Urinary bladder (tissue), 3 donors: ENCODE measurements at regions not wholly inside any gene's neighbourhood (a gene's known extent, or its start where the extent isn't known, plus 50 kb on each side); places are given as distances from the start of the nearest gene placed in this dataset.
"Not testable (repeated sequence)": the region's sequence is repeated elsewhere in the genome, so short reads cannot be mapped to it uniquely, and the experiment has no call there.

Experiments used
- DNase-seq: peaks from one replicate; pipeline ENCODE4 v3.0.0-alpha.2; 2015; ENCODE audit errors: extremely low spot score
- H3K27ac ChIP-seq: one replicate; pipeline ENCODE4 v1.5.1; 2013; ENCODE audit warnings: low read depth, mild to moderate bottlenecking, moderate library complexity
- H3K36me3 ChIP-seq: one replicate; pipeline ENCODE4 v1.6.1; 2013; ENCODE audit warnings: mild to moderate bottlenecking, moderate library complexity; ENCODE audit not compliant: insufficient read depth
- H3K4me1 ChIP-seq: one replicate; pipeline ENCODE4 v1.6.1; 2013; ENCODE audit warnings: mild to moderate bottlenecking, moderate library complexity; ENCODE audit not compliant: insufficient read depth
- H3K4me3 ChIP-seq: one replicate; pipeline ENCODE4 v1.5.1; 2013; ENCODE audit warnings: low read depth, low read length
- WGBS: extraction: QIAGEN DNeasy Blood & Tissue Kit; methylation state at CpG from one replicate; pipeline ENCODE4 v1.1.7; 2013; 5-methylcytosine and 5-hydroxymethylcytosine counted together
- donor health status: healthy with polysubstance abuse.
- donor health status: healthy.

GRCh38 chr2:116809109-116809508 lies 1005.4 kb upstream of the DDX18 start:
- no peaks in the 10 kb centered on the region for H3K36me3 ChIP-seq
- no peak overlapping the region for H3K27ac ChIP-seq
- H3K4me1 ChIP-seq = no peaks in the 10 kb centered on the region
- H3K4me3 ChIP-seq = no peak overlapping the region
- no peak for DNase-seq

GRCh38 chr2:116810071-116810470 lies 1004.4 kb upstream of the DDX18 start:
- WGBS = 77% methylated on average over 4 of the region's 4 CpGs
- DNase-seq = no peak
- H3K36me3 ChIP-seq = no peaks in the 10 kb centered on the region
- H3K4me3 ChIP-seq = no peak overlapping the region
- no peak overlapping the region for H3K27ac ChIP-seq
- no peaks in the 10 kb centered on the region for H3K4me1 ChIP-seq

GRCh38 chr2:116810645-116811044 lies 1003.8 kb upstream of the DDX18 start:
- WGBS = 81% methylated on average over 1 of the region's 1 CpG
- Histone ChIP-seq H3K27ac (no peak overlapping the region), H3K36me3 (no peaks in the 10 kb centered on the region), H3K4me1 (no peaks in the 10 kb centered on the region), H3K4me3 (no peak overlapping the region)
- no peak for DNase-seq

GRCh38 chr2:116819355-116819754 lies 995.1 kb upstream of the DDX18 start:
- Histone ChIP-seq H3K27ac (no peak overlapping the region), H3K4me1 (no peaks in the 10 kb centered on the region), H3K36me3 (no peaks in the 10 kb centered on the region), H3K4me3 (no peak overlapping the region)
- no peak for DNase-seq

- H3K4me1 ChIP-seq = no peaks in the 10 kb centered on the region
- no peak overlapping the region for H3K27ac ChIP-seq
- WGBS = 86% methylated on average over 1 of the region's 1 CpG
- no peak overlapping the region for H3K4me3 ChIP-seq
- no peaks in the 10 kb centered on the region for H3K36me3 ChIP-seq
- DNase-seq = no peak
Observed at GRCh38 chr2:116820986-116821385, 993.5 kb upstream of the DDX18 start.

- not testable (repeated sequence) for H3K36me3 ChIP-seq, H3K27ac ChIP-seq, H3K4me3 ChIP-seq, DNase-seq, H3K4me1 ChIP-seq
- 94% methylated on average over 16 of the region's 16 CpGs for WGBS
Observed at GRCh38 chr2:116829543-116829942, 984.9 kb upstream of the DDX18 start.

GRCh38 chr2:116832148-116832547 lies 982.3 kb upstream of the DDX18 start:
- WGBS = 89% methylated on average over 2 of the region's 2 CpGs
- H3K27ac ChIP-seq = no peak overlapping the region
- H3K36me3 ChIP-seq = no peaks in the 10 kb centered on the region
- no peaks in the 10 kb centered on the region for H3K4me1 ChIP-seq
- no peak for DNase-seq
- H3K4me3 ChIP-seq = no peak overlapping the region

GRCh38 chr2:116833052-116833451 lies 981.4 kb upstream of the DDX18 start:
- H3K36me3 ChIP-seq = no peaks in the 10 kb centered on the region
- WGBS = 87% methylated on average over 3 of the region's 3 CpGs

GRCh38 chr2:116842164-116842563 lies 972.3 kb upstream of the DDX18 start:
- no peak for DNase-seq
- Histone ChIP-seq H3K36me3 (no peaks in the 10 kb centered on the region), H3K4me1 (no peaks in the 10 kb centered on the region), H3K27ac (no peak overlapping the region), H3K4me3 (no peak overlapping the region)
- 85% methylated on average over 5 of the region's 5 CpGs for WGBS

More at GRCh38 chr2:116833052-116833451, 981.4 kb upstream of the DDX18 start:
- Histone ChIP-seq H3K27ac (no peak overlapping the region), H3K4me1 (no peaks in the 10 kb centered on the region), H3K4me3 (no peak overlapping the region)
- DNase-seq = no peak

GRCh38 chr2:116859708-116860107 lies 954.8 kb upstream of the DDX18 start:
- no peak overlapping the region for H3K4me3 ChIP-seq
- H3K27ac ChIP-seq = no peak overlapping the region
- no peaks in the 10 kb centered on the region for H3K36me3 ChIP-seq
- WGBS = 74% methylated on average over 4 of the region's 4 CpGs
- H3K4me1 ChIP-seq = no peaks in the 10 kb centered on the region
- no peak for DNase-seq

GRCh38 chr2:116874021-116874420 lies 940.5 kb upstream of the DDX18 start:
- Histone ChIP-seq H3K27ac (no peak overlapping the region), H3K4me1 (no peaks in the 10 kb centered on the region), H3K36me3 (no peaks in the 10 kb centered on the region), H3K4me3 (no peak overlapping the region)
- 86% methylated on average over 5 of the region's 5 CpGs for WGBS
- no peak for DNase-seq

GRCh38 chr2:116877274-116877673 lies 937.2 kb upstream of the DDX18 start:
- Histone ChIP-seq H3K27ac (no peak overlapping the region), H3K4me3 (no peak overlapping the region), H3K36me3 (no peaks in the 10 kb centered on the region), H3K4me1 (no peaks in the 10 kb centered on the region)
- WGBS = 72% methylated on average over 1 of the region's 1 CpG
- no peak for DNase-seq

- WGBS = 89% methylated on average over 2 of the region's 2 CpGs
- no peak for DNase-seq
- Histone ChIP-seq H3K27ac (no peak overlapping the region), H3K36me3 (no peaks in the 10 kb centered on the region), H3K4me3 (no peak overlapping the region), H3K4me1 (no peaks in the 10 kb centered on the region)
Observed at GRCh38 chr2:116877944-116878343, 936.5 kb upstream of the DDX18 start.

- no peaks in the 10 kb centered on the region for H3K36me3 ChIP-seq
- 79% methylated on average over 2 of the region's 2 CpGs for WGBS
- no peaks in the 10 kb centered on the region for H3K4me1 ChIP-seq
- H3K27ac ChIP-seq = no peak overlapping the region
- no peak for DNase-seq
- no peak overlapping the region for H3K4me3 ChIP-seq
Observed at GRCh38 chr2:116879650-116880160, 934.8 kb upstream of the DDX18 start.

- DNase-seq = no peak
- Histone ChIP-seq H3K4me3 (no peak overlapping the region), H3K27ac (no peak overlapping the region), H3K36me3 (no peaks in the 10 kb centered on the region), H3K4me1 (no peaks in the 10 kb centered on the region)
- 18% methylated on average over 1 of the region's 1 CpG for WGBS
Observed at GRCh38 chr2:116891191-116891590, 923.3 kb upstream of the DDX18 start.
